GM19023 (cell line): ENCODE measurements at regions not wholly inside any gene's neighbourhood (a gene's known extent, or its start where the extent isn't known, plus 50 kb on each side); places are given as distances from the start of the nearest gene placed in this dataset.

Experiments used
- ATAC-seq: cut with Tn5 transposase; IDR thresholded peaks from one replicate; pipeline ENCODE4 v1.9.1; 2021; ENCODE audit warnings: mild to moderate bottlenecking, moderate library complexity; ENCODE audit not compliant: unreplicated experiment

- ATAC-seq: no peak
Observed at GRCh38 chrX:118878977-118879376, 55.4 kb downstream of the ZCCHC12 start.

- ATAC-seq: no peak
Observed at GRCh38 chrX:118879586-118879985, 56.0 kb downstream of the ZCCHC12 start.

- no peak for ATAC-seq
Observed at GRCh38 chrX:118883994-118884393, 60.4 kb downstream of the ZCCHC12 start.

- ATAC-seq: no peak
Observed at GRCh38 chrX:118884552-118885138, 61.0 kb downstream of the ZCCHC12 start.

GRCh38 chrX:118893923-118894322 lies 70.3 kb downstream of the ZCCHC12 start:
- ATAC-seq: no peak

GRCh38 chrX:118901991-118902390 lies 72.4 kb upstream of the LONRF3 start:
- ATAC-seq: no peak

- ATAC-seq: peak; percentile 74
Observed at GRCh38 chrX:118904218-118904617, 70.2 kb upstream of the LONRF3 start.

- no peak for ATAC-seq
Observed at GRCh38 chrX:118904664-118905063, 69.8 kb upstream of the LONRF3 start.
